HUDEP-2 (cell line): ENCODE measurements at regions not wholly inside any gene's neighbourhood (a gene's known extent, or its start where the extent isn't known, plus 50 kb on each side); places are given as distances from the start of the nearest gene placed in this dataset.

Experiments used
- DNase-seq, 76 experiments: peaks; one replicate each; lab custom pipeline; 2025; ENCODE audit not compliant: unreplicated experiment in 76 of 76; lab: John Stamatoyannopoulos, UW

GRCh38 chr5:62741761-62742160, 163.1 kb downstream of the LRRC70 start:
- DNase-seq: no peak

GRCh38 chr5:62737766-62738165, 159.1 kb downstream of the LRRC70 start:
- DNase-seq: no peak

GRCh38 chr5:62732677-62733121, 154.1 kb downstream of the LRRC70 start:
- no peak for DNase-seq

- no peak for DNase-seq
Measured at GRCh38 chr5:62731022-62731421, 152.4 kb downstream of the LRRC70 start.

- no peak for DNase-seq
Measured at GRCh38 chr5:62729675-62730074, 151.1 kb downstream of the LRRC70 start.

- DNase-seq: no peak
Measured at GRCh38 chr5:62727861-62728260, 149.2 kb downstream of the LRRC70 start.

GRCh38 chr5:62727184-62727583, 148.6 kb downstream of the LRRC70 start:
- no peak for DNase-seq

- no peak for DNase-seq
Measured at GRCh38 chr5:62722360-62722759, 143.7 kb downstream of the LRRC70 start.

- DNase-seq: peak in 22 of 76 experiments; percentile 1 to 44 (median 4)
Measured at GRCh38 chr5:62720031-62720441, 141.4 kb downstream of the LRRC70 start.

GRCh38 chr5:62719061-62719720, 140.6 kb downstream of the LRRC70 start:
- no peak for DNase-seq

GRCh38 chr5:62718324-62718723, 139.7 kb downstream of the LRRC70 start:
- no peak for DNase-seq

- no peak for DNase-seq
Measured at GRCh38 chr5:62717301-62717933, 138.8 kb downstream of the LRRC70 start.

GRCh38 chr5:62714296-62714695, 135.7 kb downstream of the LRRC70 start:
- DNase-seq: no peak

- no peak for DNase-seq
Measured at GRCh38 chr5:62708481-62709325, 130.1 kb downstream of the LRRC70 start.

- no peak for DNase-seq
Measured at GRCh38 chr5:62707563-62707962, 128.9 kb downstream of the LRRC70 start.

- DNase-seq: no peak
Measured at GRCh38 chr5:62707131-62707530, 128.5 kb downstream of the LRRC70 start.

- DNase-seq: no peak
Measured at GRCh38 chr5:62705022-62705421, 126.4 kb downstream of the LRRC70 start.

- no peak for DNase-seq
Measured at GRCh38 chr5:62702126-62702525, 123.5 kb downstream of the LRRC70 start.

- DNase-seq: no peak
Measured at GRCh38 chr5:62701036-62701435, 122.4 kb downstream of the LRRC70 start.

- no peak for DNase-seq
Measured at GRCh38 chr5:62698756-62699155, 120.1 kb downstream of the LRRC70 start.

- DNase-seq: no peak
Measured at GRCh38 chr5:62695274-62695673, 116.7 kb downstream of the LRRC70 start.
